ENCODE measurements at regions not wholly inside any gene's neighbourhood (a gene's known extent, or its start where the extent isn't known, plus 50 kb on each side); places are given as distances from the start of the nearest gene placed in this dataset.

GRCh38 chrX:69051901-69052300 lies 113.4 kb downstream of the PJA1 start:
- no peak overlapping the region for H3K9ac ChIP-seq (replicated peaks; ENCODE audit: extremely low read depth, insufficient read depth, low read length)
- no peak overlapping the region for H3K4me2 ChIP-seq (ENCODE audit: insufficient read depth, low read length)
- no peaks in the 10 kb centered on the region for H3K36me3 ChIP-seq (ENCODE audit: control insufficient read depth in 2 of 2, extremely low read depth in 1 of 2, insufficient read depth in 2 of 2, low read length in 2 of 2)
- ChIA-PET CTCF (no interaction called here), POLR2A (interaction anchor here (0.7 kb wide), 1 partner anchor 134 kb away, joined by 3 read pairs; no protein-coding TSS in a partner anchor)
- H3K27ac ChIP-seq (ENCODE audit: insufficient read depth, low read depth, low read length) = no peak overlapping the region
- BruUV-seq (replicated peaks) = no TSS peak
- no peaks in the 10 kb centered on the region for H3K9me3 ChIP-seq (replicated peaks; ENCODE audit: control insufficient read depth, insufficient read depth, low read length)
- no peaks in the 10 kb centered on the region for H3K4me1 ChIP-seq (ENCODE audit: control insufficient read depth, extremely low read depth, insufficient read depth, low read length)
- H4K20me1 ChIP-seq (replicated peaks; ENCODE audit: control insufficient read depth, extremely low read depth, insufficient read depth, low read length) = no peaks in the 10 kb centered on the region
- FAIRE-seq (no peak), DNase-seq (ENCODE audit: low read depth, low spot score) (no peak)
- peaks cover 0 to 1% of the 10 kb centered on the region in 2 experiments for H3K27me3 ChIP-seq (ENCODE audit: control insufficient read depth in 2 of 2, insufficient read depth in 2 of 2, low read length in 2 of 2)
- dilution Hi-C loops (cut with MboI; ENCODE audit: extremely low pct_ligation_motif_present, low sequenced_read_pairs) (no loop called here), intact Hi-C loops (cut with micrococcal nuclease) (no loop called here)
- H3K9me1 ChIP-seq (replicated peaks; ENCODE audit: control insufficient read depth, extremely low read depth, insufficient read depth, low read length) = no peaks in the 10 kb centered on the region
- H3K79me2 ChIP-seq (ENCODE audit: control insufficient read depth, insufficient read depth, low read length) = no peaks in the 10 kb centered on the region
- no peak overlapping the region for H3K4me3 ChIP-seq (replicated peaks in 1 of 3; ENCODE audit: insufficient read depth in 1 of 3, low read depth in 1 of 3, low read length in 3 of 3)
- TF ChIP-seq POLR2AphosphoS5 (IDR thresholded peaks at IDR 0.05; ENCODE audit: insufficient read depth, low read depth, low read length) (no peak), MAX (IDR thresholded peaks at IDR 0.05; ENCODE audit: insufficient read depth, insufficient read length) (no peak), GATA2 (IDR thresholded peaks at IDR 0.05; ENCODE audit: insufficient read depth, insufficient read length, low read depth, low read length) (no peak), MYC (IDR thresholded peaks at IDR 0.05; ENCODE audit: low read depth, low read length) (no peak), POLR2A (IDR thresholded peaks at IDR 0.05; ENCODE audit: low read depth, low read length) (no peak)
- H2AFZ ChIP-seq (ENCODE audit: low read depth, low read length) = no peak overlapping the region

- no peak overlapping the region for H2AFZ ChIP-seq (ENCODE audit: low read depth, low read length)
- no TSS peak for BruUV-seq (replicated peaks)
- no peak for TF ChIP-seq POLR2AphosphoS5 (IDR thresholded peaks at IDR 0.05; ENCODE audit: insufficient read depth, low read depth, low read length)
- TF ChIP-seq JUN (IDR thresholded peaks at IDR 0.05; ENCODE audit: borderline replicate concordance, insufficient read depth, insufficient read length, low read depth) = no peak
- no peak for TF ChIP-seq CTCF (IDR thresholded peaks at IDR 0.05; ENCODE audit: extremely low read depth in 1 of 2, insufficient read depth in 1 of 2, low read depth in 1 of 2, low read length in 2 of 2)
- TF ChIP-seq POLR2A (IDR thresholded peaks at IDR 0.05; ENCODE audit: low read depth, low read length) = no peak
- TF ChIP-seq MAX (IDR thresholded peaks at IDR 0.05; ENCODE audit: insufficient read depth, insufficient read length) = no peak
- TF ChIP-seq MYC (IDR thresholded peaks at IDR 0.05; ENCODE audit: low read depth, low read length) = no peak
- no peak for TF ChIP-seq GATA2 (IDR thresholded peaks at IDR 0.05; ENCODE audit: insufficient read depth, insufficient read length, low read depth, low read length)
- TF ChIP-seq FOS (IDR thresholded peaks at IDR 0.05; ENCODE audit: borderline replicate concordance, insufficient read depth, low read length) = no peak
Measured at GRCh38 chrX:69050051-69050765, 115.0 kb downstream of the PJA1 start.

More at GRCh38 chrX:69050051-69050765, 115.0 kb downstream of the PJA1 start:
- Histone ChIP-seq H3K27ac (ENCODE audit: insufficient read depth, low read depth, low read length) (no peak overlapping the region), H3K27me3 (ENCODE audit: control insufficient read depth in 2 of 2, insufficient read depth in 2 of 2, low read length in 2 of 2) (peaks cover 0 to 3% of the 10 kb centered on the region in 2 experiments), H3K4me1 (ENCODE audit: control insufficient read depth, extremely low read depth, insufficient read depth, low read length) (no peaks in the 10 kb centered on the region), H3K4me3 (replicated peaks in 1 of 3; ENCODE audit: insufficient read depth in 1 of 3, low read depth in 1 of 3, low read length in 3 of 3) (no peak overlapping the region), H3K9ac (replicated peaks; ENCODE audit: extremely low read depth, insufficient read depth, low read length) (no peak overlapping the region), H3K9me1 (replicated peaks; ENCODE audit: control insufficient read depth, extremely low read depth, insufficient read depth, low read length) (no peaks in the 10 kb centered on the region), H3K9me3 (replicated peaks; ENCODE audit: control insufficient read depth, insufficient read depth, low read length) (no peaks in the 10 kb centered on the region), H3K36me3 (ENCODE audit: control insufficient read depth in 2 of 2, extremely low read depth in 1 of 2, insufficient read depth in 2 of 2, low read length in 2 of 2) (no peaks in the 10 kb centered on the region), H4K20me1 (replicated peaks; ENCODE audit: control insufficient read depth, extremely low read depth, insufficient read depth, low read length) (no peaks in the 10 kb centered on the region), H3K4me2 (ENCODE audit: insufficient read depth, low read length) (no peak overlapping the region), H3K79me2 (ENCODE audit: control insufficient read depth, insufficient read depth, low read length) (no peaks in the 10 kb centered on the region)
- intact Hi-C loops (cut with micrococcal nuclease) (no loop called here), dilution Hi-C loops (cut with MboI; ENCODE audit: extremely low pct_ligation_motif_present, low sequenced_read_pairs) (no loop called here)
- ChIA-PET POLR2A (no interaction called here), CTCF (interaction anchor here (1.4 kb wide), 1 partner anchor 171 kb away, joined by 3 read pairs; no protein-coding TSS in a partner anchor)
- no peak for FAIRE-seq
- no peak for DNase-seq (ENCODE audit: low read depth, low spot score)

All from endothelial cell of umbilical vein (primary cell).